Urinary bladder (tissue), 3 donors: ENCODE measurements at regions not wholly inside any gene's neighbourhood (a gene's known extent, or its start where the extent isn't known, plus 50 kb on each side); places are given as distances from the start of the nearest gene placed in this dataset.

ENCODE experiments used
- DNase-seq: peaks from one replicate; pipeline ENCODE4 v3.0.0-alpha.2; 2015; ENCODE audit errors: extremely low spot score
- H3K27ac ChIP-seq: one replicate; pipeline ENCODE4 v1.5.1; 2013; ENCODE audit warnings: low read depth, mild to moderate bottlenecking, moderate library complexity
- H3K36me3 ChIP-seq: one replicate; pipeline ENCODE4 v1.6.1; 2013; ENCODE audit warnings: mild to moderate bottlenecking, moderate library complexity; ENCODE audit not compliant: insufficient read depth
- H3K4me1 ChIP-seq: one replicate; pipeline ENCODE4 v1.6.1; 2013; ENCODE audit warnings: mild to moderate bottlenecking, moderate library complexity; ENCODE audit not compliant: insufficient read depth
- H3K4me3 ChIP-seq: one replicate; pipeline ENCODE4 v1.5.1; 2013; ENCODE audit warnings: low read depth, low read length
- WGBS: extraction: QIAGEN DNeasy Blood & Tissue Kit; methylation state at CpG from one replicate; pipeline ENCODE4 v1.1.7; 2013; 5-methylcytosine and 5-hydroxymethylcytosine counted together
- donor health status: healthy with polysubstance abuse.
- donor health status: healthy.

DNA sequence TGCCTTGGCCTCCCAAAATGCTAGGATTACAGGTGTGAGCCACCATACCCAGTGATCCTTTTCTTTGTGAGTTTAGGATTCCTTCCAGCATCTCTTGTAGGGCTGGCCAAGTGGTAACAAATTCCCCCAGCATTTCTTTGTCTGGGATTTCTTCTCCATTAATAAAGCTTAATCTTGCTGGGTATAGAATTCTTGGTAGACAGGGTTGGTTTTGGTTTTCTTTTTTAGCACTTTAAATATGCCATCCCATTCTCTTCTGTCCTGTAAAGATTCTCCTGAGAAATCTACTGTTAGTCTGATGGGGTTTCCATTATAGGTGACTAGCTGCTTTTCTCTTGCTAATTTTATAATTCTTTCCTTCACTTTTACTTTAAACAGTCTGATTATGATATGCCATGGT lies 173.0 kb upstream of the TOM1L1 start:
- no peaks in the 10 kb centered on the region for H3K36me3 ChIP-seq
- no peak for DNase-seq
- no peak overlapping the region for H3K4me3 ChIP-seq
- no peaks in the 10 kb centered on the region for H3K4me1 ChIP-seq
- no peak overlapping the region for H3K27ac ChIP-seq

DNA sequence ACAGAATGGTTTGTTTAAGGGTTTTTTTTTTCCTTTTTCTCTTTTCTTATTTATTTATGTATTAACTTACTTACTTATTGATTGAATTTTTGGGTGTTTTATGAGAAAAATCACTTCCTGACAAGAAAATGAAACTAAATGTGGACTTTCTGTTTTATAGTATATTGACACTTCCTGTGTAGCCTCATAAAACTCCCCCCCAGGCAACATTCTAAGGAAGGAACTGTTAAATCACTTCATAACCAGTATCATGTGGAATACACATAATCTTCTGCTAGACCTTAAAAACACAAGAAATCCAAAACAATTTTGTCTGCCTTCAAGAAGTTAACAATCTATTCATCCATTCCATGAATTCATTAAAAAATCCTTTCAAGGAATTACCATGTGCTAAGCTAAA lies 164.1 kb upstream of the TOM1L1 start:
- Histone ChIP-seq H3K4me3 (no peak overlapping the region), H3K27ac (no peak overlapping the region), H3K36me3 (no peaks in the 10 kb centered on the region), H3K4me1 (no peaks in the 10 kb centered on the region)
- DNase-seq: no peak

DNA sequence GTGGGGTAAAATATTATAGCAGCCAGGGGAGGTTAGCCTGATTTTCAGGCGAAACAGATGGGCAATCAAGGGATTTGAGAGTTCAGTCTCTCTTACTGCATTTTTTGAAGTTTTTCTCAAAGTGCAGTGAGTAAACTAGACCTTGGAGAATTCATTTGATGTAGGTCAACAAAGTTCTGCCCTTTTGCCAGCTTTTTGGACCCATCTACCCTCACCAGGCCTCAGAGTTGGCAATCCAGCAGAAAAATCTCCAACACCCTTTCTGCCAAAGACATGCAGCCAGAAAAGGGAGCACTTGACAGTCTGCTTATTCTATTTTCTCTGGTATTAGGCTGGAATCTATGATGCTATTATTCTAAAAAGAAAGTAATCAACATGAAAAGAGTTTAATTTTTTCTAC lies 162.2 kb upstream of the TOM1L1 start:
- no peaks in the 10 kb centered on the region for H3K36me3 ChIP-seq
- no peak overlapping the region for H3K27ac ChIP-seq
- no peak for DNase-seq
- no peaks in the 10 kb centered on the region for H3K4me1 ChIP-seq
- 89% methylated on average over 1 of the region's 1 CpG for WGBS
- H3K4me3 ChIP-seq: no peak overlapping the region

DNA sequence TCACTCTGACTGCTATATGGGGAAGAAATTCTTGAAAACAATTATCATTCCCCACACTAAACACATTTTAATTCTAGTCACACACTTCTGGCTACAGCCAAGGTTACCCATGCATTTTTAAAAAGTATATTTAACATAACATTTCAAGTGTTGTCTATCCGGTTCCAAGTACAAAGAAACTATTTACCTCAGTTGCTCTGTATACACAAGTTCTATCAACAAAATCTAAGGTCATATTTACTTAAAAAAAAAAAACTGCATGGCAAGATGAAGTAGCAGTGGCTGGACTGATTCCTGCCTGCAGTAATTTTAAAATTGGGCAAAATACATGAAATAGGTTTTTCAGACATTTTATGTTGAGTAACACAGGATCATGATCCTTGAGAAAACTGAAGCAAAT lies 155.9 kb upstream of the TOM1L1 start:
- 84% methylated on average over 1 of the region's 1 CpG for WGBS
- no peak overlapping the region for H3K4me3 ChIP-seq

GRCh38 chr17:54745239-54745638 lies 155.4 kb upstream of the TOM1L1 start:
- Histone ChIP-seq H3K27ac (no peak overlapping the region), H3K4me3 (no peak overlapping the region), H3K4me1 (no peaks in the 10 kb centered on the region), H3K36me3 (no peaks in the 10 kb centered on the region)
- DNase-seq: no peak

More for the DNA sequence above, 155.9 kb upstream of the TOM1L1 start:
- DNase-seq: no peak
- Histone ChIP-seq H3K4me1 (no peaks in the 10 kb centered on the region), H3K27ac (no peak overlapping the region), H3K36me3 (no peaks in the 10 kb centered on the region)

GRCh38 chr17:54745862-54746261 lies 154.8 kb upstream of the TOM1L1 start:
- no peak overlapping the region for H3K27ac ChIP-seq

GRCh38 chr17:54749157-54749556 lies 151.5 kb upstream of the TOM1L1 start:
- no peak for DNase-seq
- WGBS: 48% methylated on average over 1 of the region's 1 CpG

More at GRCh38 chr17:54745862-54746261, 154.8 kb upstream of the TOM1L1 start:
- DNase-seq: no peak
- WGBS: 79% methylated on average over 5 of the region's 5 CpGs
- H3K4me3 ChIP-seq: no peak overlapping the region
- no peaks in the 10 kb centered on the region for H3K36me3 ChIP-seq
- no peaks in the 10 kb centered on the region for H3K4me1 ChIP-seq

GRCh38 chr17:54754560-54754959 lies 146.1 kb upstream of the TOM1L1 start:
- WGBS: 80% methylated on average over 15 of the region's 15 CpGs
- H3K36me3 ChIP-seq: no peaks in the 10 kb centered on the region
- DNase-seq: no peak
- H3K4me1 ChIP-seq: no peaks in the 10 kb centered on the region
- no peak overlapping the region for H3K27ac ChIP-seq
- no peak overlapping the region for H3K4me3 ChIP-seq

More at GRCh38 chr17:54749157-54749556, 151.5 kb upstream of the TOM1L1 start:
- no peaks in the 10 kb centered on the region for H3K36me3 ChIP-seq
- H3K4me1 ChIP-seq: no peaks in the 10 kb centered on the region
- no peak overlapping the region for H3K27ac ChIP-seq
- no peak overlapping the region for H3K4me3 ChIP-seq

DNA sequence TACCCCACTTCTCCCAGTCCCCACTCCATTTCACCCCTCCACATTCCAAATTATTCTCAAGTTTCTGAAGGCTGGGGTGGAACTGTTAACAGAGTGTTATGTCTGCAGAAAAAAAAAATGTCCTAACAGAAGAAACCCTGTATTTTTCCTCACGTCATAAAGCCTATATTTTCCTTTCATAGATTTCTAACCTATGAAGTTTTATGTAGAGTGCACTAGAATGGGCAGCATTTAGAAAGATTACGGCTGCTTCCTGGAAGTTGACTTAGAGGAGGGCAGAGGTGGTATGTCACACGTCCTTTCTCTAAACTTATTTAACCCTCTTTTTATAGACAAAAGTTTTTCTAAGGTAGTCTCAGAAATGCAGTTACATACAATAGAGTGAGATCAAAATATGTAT lies 139.8 kb upstream of the TOM1L1 start:
- 51% methylated on average over 3 of the region's 3 CpGs for WGBS

DNA sequence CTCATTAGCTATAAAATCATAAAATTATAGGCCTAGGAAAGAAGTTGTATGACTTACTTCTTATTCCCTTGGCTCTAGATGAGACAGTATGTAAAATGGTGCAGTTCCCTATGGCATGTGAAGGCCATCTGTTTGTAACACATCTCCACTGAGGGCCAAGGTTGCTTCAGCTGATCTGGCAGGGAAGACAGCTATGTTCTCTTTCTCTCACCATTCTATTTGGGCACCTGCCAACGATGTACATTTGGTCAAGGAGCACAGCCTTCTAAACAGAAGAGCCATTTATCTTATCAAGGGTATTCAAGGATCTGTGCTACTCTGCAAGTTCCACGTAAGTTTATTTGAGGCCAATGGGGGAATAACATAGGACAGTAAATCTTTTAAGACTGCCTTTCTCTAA lies 129.8 kb upstream of the TOM1L1 start:
- H3K4me1 ChIP-seq: no peaks in the 10 kb centered on the region
- H3K4me3 ChIP-seq: no peak overlapping the region
- H3K27ac ChIP-seq: no peak overlapping the region
- no peak for DNase-seq
- no peaks in the 10 kb centered on the region for H3K36me3 ChIP-seq
- WGBS: 44% methylated on average over 2 of the region's 2 CpGs

More for the DNA sequence above, 139.8 kb upstream of the TOM1L1 start:
- Histone ChIP-seq H3K36me3 (no peaks in the 10 kb centered on the region), H3K27ac (no peak overlapping the region), H3K4me1 (no peaks in the 10 kb centered on the region), H3K4me3 (no peak overlapping the region)
- DNase-seq: no peak

DNA sequence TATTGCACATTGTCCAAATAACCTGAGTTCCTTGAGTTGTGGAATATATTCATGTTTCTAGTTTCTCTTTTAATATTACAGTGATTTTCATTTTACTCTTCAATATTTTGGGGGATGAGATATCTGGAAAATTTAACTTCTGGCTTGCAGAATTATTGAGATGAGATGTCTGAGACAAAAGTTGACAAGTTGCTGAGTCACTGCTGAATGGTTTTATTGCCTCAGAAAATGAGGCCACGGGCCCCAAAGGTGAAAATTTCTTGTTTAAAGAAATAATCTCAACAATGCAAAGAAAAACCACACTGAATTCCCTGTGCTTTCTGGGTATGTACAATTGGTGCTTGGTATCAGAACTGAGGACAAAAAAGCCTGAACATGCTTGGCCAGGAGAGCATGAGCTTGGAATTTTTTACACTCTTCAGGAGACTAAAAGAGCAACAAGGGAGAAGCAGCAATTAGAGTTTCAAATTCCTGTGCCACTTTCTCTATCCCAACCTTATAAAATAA lies 129.2 kb upstream of the TOM1L1 start:
- Histone ChIP-seq H3K4me1 (no peaks in the 10 kb centered on the region), H3K4me3 (no peak overlapping the region)
- WGBS: 37% methylated on average over 1 of the region's 1 CpG

DNA sequence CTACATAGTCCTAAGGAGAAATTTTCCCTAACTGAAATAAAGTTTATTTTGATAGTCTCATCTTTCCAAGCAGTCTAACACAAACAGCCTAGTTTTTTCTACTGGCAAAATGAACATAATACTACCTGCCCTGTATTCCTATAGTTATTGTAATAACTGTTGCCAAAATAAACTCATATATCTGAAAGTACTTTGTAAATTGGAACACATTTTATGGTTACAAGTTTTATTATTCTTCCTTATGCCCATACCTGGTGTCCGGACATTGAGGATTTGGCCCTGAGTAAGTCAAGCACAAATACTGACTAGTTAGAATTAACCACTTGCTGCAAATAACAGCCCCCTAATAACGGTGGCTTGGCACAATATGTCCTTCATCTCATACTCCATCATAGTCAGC lies 120.4 kb upstream of the TOM1L1 start:
- H3K27ac ChIP-seq: no peak overlapping the region
- H3K4me1 ChIP-seq: no peaks in the 10 kb centered on the region
- 88% methylated on average over 2 of the region's 2 CpGs for WGBS
- no peak overlapping the region for H3K4me3 ChIP-seq
- no peaks in the 10 kb centered on the region for H3K36me3 ChIP-seq
- DNase-seq: no peak

More for the DNA sequence above, 129.2 kb upstream of the TOM1L1 start:
- no peak for DNase-seq
- Histone ChIP-seq H3K36me3 (no peaks in the 10 kb centered on the region), H3K27ac (no peak overlapping the region)

GRCh38 chr17:54781389-54781788 lies 119.3 kb upstream of the TOM1L1 start:
- Histone ChIP-seq H3K4me3 (no peak overlapping the region), H3K36me3 (no peaks in the 10 kb centered on the region), H3K27ac (no peak overlapping the region), H3K4me1 (no peaks in the 10 kb centered on the region)
- no peak for DNase-seq
- WGBS: 81% methylated on average over 3 of the region's 3 CpGs

DNA sequence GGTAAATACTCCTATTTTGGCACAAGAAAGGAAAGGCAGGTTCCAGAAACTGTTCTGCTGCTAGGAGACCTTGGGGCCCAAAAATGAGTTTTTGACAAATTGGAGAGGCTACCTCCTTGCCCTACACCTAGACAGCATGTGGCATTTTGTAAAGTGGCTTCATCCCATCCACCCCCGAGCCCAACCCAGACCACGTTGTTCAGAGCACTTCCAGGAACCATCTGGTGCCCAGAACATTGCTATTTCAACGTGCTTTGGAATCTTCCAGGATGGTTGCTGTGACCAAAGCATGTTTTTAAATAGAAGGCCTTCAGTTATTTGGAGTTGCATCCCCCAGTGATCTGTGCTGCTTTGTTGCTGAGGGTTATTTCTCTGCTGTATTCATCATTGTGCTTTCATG lies 116.3 kb upstream of the TOM1L1 start:
- Histone ChIP-seq H3K36me3 (no peaks in the 10 kb centered on the region), H3K27ac (no peak overlapping the region), H3K4me3 (no peak overlapping the region), H3K4me1 (no peaks in the 10 kb centered on the region)
- DNase-seq: no peak
- WGBS: 72% methylated on average over 3 of the region's 3 CpGs

- WGBS: 92% methylated on average over 8 of the region's 8 CpGs
Observed at GRCh38 chr17:54785643-54786268, 114.9 kb upstream of the TOM1L1 start.

More at GRCh38 chr17:54785643-54786268, 114.9 kb upstream of the TOM1L1 start:
- Histone ChIP-seq H3K4me1 (no peaks in the 10 kb centered on the region), H3K4me3 (no peak overlapping the region), H3K27ac (no peak overlapping the region), H3K36me3 (no peaks in the 10 kb centered on the region)
- DNase-seq: no peak
